ENCODE measurements at regions not wholly inside any gene's neighbourhood (a gene's known extent, or its start where the extent isn't known, plus 50 kb on each side); places are given as distances from the start of the nearest gene placed in this dataset.

DNA sequence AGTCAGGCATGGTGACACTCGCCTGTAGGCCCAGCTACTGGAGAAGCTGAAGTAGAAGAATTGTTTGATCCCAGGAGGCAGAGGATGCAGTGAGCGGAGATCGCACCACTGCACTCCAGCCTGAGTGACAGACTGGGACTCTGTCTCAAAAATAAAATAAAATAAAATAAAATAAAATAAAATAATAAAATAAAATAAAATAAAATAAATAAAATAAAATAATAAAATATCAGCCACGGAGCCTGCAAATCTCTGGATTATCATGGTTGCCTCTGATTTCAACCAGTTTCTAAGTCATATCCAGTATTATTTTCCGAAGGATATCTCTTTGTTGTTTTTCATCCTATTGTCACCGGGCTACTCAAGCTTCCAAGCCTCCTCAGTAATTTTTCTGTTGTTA, 51.7 kb upstream of the FZD8 start:
- no peak for DNase-seq (ENCODE audit: low spot score)
